GM12872 (cell line): ENCODE measurements at regions not wholly inside any gene's neighbourhood (a gene's known extent, or its start where the extent isn't known, plus 50 kb on each side); places are given as distances from the start of the nearest gene placed in this dataset.

Experiments
- CTCF ChIP-seq: IDR thresholded peaks from 3 replicates; pipeline ENCODE4 v1.5.1; 2011; ENCODE audit warnings: low read depth, mild to moderate bottlenecking, low read length, moderate library complexity; ENCODE audit not compliant: insufficient read depth

GRCh38 chr3:166209701-166210100 lies 372.5 kb upstream of the BCHE start:
- TF ChIP-seq CTCF: no peak

GRCh38 chr3:166205158-166205557 lies 367.9 kb upstream of the BCHE start:
- no peak for TF ChIP-seq CTCF

DNA sequence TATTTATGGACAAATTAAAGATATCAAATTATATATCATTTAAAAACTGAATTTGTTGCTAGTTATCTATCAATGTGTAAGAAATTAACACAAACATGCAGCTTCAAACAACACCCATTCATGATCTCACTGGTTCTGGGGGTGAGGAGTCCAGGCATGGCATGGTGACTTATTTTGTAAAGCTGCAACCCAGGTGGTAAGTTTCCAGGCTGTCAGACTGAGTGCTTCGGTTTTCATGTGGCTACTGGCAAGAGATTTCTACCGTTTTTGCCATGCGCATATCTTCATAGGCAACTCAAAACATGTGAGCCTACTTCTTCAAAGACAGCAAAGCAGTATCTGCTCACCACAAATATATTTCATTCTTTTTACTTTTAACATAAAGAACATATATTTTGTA lies 364.3 kb upstream of the BCHE start:
- no peak for TF ChIP-seq CTCF

DNA sequence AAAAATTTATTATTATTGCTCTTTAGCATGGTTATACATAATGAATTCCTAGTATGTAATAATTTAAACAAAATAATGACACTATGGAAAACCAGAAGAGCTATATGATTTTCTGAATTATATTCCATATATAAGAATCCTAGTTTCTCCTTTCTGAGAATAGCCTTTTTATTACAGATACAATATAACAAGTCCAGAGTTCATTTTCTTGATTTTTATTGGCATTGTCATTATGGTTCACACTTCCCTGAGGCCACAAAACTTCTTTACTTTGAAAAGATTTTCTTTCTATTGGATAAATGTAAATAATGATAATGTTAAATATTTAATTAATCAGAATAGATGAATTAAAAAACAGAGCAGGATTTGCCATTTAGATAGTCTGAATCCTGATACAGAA lies 362.3 kb upstream of the BCHE start:
- no peak for TF ChIP-seq CTCF

- no peak for TF ChIP-seq CTCF
These were observed 358.6 kb upstream of the BCHE start for GRCh38 chr3:166195808-166196207.

DNA sequence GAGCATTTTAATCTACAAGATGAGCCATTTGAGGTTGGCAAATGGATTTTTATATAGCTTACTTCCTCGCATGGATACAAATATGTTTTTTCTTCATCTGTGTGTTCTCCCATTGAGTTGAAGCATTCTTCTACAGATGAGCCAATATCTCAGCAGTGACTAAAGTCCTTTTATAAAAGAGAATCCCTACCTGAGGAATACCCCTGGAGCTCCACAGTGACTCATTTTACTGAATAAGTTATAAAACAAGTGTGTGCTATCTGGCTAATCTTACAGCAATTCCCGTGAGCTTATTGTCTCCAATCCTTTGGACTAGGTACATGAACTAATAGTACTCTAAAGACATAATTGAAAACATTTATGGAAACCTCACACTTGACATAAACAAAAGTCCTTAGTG lies 354.2 kb upstream of the BCHE start:
- TF ChIP-seq CTCF: no peak

DNA sequence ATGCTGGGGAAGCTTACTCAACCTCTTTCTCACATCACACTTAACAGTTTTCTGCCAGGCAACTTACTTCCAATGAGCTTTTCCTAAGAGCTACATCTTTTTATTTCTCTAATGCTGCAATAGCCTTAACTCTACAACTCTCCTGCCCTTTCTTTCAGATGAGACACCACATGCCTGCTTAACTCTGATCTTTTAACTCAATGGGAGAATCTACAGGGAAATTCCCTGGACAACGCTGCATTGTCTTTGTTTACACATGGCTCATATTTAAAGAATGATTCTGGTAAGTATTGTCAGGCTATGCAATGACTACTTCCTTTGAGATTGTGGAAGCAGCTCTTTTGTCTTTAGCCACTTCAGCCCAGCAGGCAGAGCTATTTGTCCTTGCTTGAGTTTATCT lies 353.1 kb upstream of the BCHE start:
- no peak for TF ChIP-seq CTCF

DNA sequence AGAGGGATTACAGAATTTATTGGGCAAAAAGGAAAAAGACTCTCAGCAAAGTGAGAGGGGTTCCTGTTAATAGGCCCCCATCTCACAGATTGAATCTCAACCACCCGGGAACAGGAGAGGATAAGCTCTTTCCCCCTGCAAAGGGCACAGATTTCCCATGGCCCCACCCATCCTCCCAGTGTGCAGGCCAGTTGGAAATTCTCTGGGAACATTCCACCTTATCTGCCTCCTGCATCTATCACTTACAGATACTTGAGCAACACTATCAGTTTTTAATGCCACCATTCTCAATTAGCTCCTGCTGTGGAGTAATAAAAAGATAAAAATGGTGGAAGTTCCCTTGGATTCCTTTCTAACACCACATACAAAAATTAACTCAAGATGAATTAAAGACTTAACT lies 350.0 kb upstream of the BCHE start:
- no peak for TF ChIP-seq CTCF
